NB4 (cell line): ENCODE measurements at regions not wholly inside any gene's neighbourhood (a gene's known extent, or its start where the extent isn't known, plus 50 kb on each side); places are given as distances from the start of the nearest gene placed in this dataset.

Experiments
- POLR2A ChIP-seq: IDR thresholded peaks from 2 replicates; pipeline ENCODE4 v1.6.1; 2011; ENCODE audit warnings: mild to moderate bottlenecking; ENCODE audit not compliant: insufficient read length; ENCODE audit errors: extremely low read depth
- TF ChIP-seq, protein P1 (sequence below): IDR thresholded peaks from one replicate; pipeline ENCODE4 v1.5.1; 2012; ENCODE audit warnings: low read depth, low read length
- TF ChIP-seq, protein P2 (sequence below): IDR thresholded peaks from 2 replicates; pipeline ENCODE4 v1.6.1; 2011; ENCODE audit warnings: low read depth, low read length

- TF ChIP-seq, protein P1, sequence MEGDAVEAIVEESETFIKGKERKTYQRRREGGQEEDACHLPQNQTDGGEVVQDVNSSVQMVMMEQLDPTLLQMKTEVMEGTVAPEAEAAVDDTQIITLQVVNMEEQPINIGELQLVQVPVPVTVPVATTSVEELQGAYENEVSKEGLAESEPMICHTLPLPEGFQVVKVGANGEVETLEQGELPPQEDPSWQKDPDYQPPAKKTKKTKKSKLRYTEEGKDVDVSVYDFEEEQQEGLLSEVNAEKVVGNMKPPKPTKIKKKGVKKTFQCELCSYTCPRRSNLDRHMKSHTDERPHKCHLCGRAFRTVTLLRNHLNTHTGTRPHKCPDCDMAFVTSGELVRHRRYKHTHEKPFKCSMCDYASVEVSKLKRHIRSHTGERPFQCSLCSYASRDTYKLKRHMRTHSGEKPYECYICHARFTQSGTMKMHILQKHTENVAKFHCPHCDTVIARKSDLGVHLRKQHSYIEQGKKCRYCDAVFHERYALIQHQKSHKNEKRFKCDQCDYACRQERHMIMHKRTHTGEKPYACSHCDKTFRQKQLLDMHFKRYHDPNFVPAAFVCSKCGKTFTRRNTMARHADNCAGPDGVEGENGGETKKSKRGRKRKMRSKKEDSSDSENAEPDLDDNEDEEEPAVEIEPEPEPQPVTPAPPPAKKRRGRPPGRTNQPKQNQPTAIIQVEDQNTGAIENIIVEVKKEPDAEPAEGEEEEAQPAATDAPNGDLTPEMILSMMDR: no peak
- no peak for TF ChIP-seq POLR2A
- TF ChIP-seq, protein P2, sequence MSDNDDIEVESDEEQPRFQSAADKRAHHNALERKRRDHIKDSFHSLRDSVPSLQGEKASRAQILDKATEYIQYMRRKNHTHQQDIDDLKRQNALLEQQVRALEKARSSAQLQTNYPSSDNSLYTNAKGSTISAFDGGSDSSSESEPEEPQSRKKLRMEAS: no peak
These were observed 543.3 kb downstream of the LRRIQ3 start for GRCh38 chr1:73654714-73655113.
